DOHH2 (cell line): ENCODE measurements at regions not wholly inside any gene's neighbourhood (a gene's known extent, or its start where the extent isn't known, plus 50 kb on each side); places are given as distances from the start of the nearest gene placed in this dataset.

ENCODE experiments used
- EZH2phosphoT487 ChIP-seq: fragments of 200-600 bp; sonication (generic); IDR thresholded peaks from 2 replicates; pipeline ENCODE4 v1.6.1; 2017; ENCODE audit warnings: borderline replicate concordance, mild to moderate bottlenecking, antibody characterized with exemption, low read length, moderate library complexity, mixed read lengths
- TF ChIP-seq, protein P1 (sequence below): fragments of 200-600 bp; sonication (generic); IDR thresholded peaks from one replicate; pipeline ENCODE4 v1.5.1; 2014; ENCODE audit warnings: antibody characterized with exemption, mild to moderate bottlenecking, low read depth, low read length; ENCODE audit not compliant: poor library complexity, severe bottlenecking

DNA sequence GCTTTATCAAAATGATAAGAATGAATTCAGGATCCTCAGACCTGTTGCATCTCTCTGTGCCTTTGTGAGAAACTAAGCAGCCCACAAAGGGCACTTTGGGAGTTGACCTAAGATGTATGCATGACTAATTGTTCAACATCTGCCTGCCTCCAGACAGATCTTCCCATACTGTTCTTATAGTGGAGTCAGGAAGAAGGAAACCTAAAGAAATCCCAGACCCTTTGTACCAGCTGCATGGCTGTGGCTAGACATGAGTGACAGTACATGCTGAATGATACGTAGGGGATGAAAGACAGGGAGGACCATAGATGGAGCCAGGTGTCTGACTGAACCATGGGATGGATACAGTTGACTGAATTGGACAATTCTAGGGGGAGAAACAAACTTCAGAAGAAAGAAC lies 148.7 kb upstream of the PCGF5 start:
- TF ChIP-seq, protein P1, sequence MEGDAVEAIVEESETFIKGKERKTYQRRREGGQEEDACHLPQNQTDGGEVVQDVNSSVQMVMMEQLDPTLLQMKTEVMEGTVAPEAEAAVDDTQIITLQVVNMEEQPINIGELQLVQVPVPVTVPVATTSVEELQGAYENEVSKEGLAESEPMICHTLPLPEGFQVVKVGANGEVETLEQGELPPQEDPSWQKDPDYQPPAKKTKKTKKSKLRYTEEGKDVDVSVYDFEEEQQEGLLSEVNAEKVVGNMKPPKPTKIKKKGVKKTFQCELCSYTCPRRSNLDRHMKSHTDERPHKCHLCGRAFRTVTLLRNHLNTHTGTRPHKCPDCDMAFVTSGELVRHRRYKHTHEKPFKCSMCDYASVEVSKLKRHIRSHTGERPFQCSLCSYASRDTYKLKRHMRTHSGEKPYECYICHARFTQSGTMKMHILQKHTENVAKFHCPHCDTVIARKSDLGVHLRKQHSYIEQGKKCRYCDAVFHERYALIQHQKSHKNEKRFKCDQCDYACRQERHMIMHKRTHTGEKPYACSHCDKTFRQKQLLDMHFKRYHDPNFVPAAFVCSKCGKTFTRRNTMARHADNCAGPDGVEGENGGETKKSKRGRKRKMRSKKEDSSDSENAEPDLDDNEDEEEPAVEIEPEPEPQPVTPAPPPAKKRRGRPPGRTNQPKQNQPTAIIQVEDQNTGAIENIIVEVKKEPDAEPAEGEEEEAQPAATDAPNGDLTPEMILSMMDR: no peak
- no peak for TF ChIP-seq EZH2phosphoT487
